ENCODE measurements at regions not wholly inside any gene's neighbourhood (a gene's known extent, or its start where the extent isn't known, plus 50 kb on each side); places are given as distances from the start of the nearest gene placed in this dataset.
"Not testable (repeated sequence)": the region's sequence is repeated elsewhere in the genome, so short reads cannot be mapped to it uniquely, and the experiment has no call there.

DNA sequence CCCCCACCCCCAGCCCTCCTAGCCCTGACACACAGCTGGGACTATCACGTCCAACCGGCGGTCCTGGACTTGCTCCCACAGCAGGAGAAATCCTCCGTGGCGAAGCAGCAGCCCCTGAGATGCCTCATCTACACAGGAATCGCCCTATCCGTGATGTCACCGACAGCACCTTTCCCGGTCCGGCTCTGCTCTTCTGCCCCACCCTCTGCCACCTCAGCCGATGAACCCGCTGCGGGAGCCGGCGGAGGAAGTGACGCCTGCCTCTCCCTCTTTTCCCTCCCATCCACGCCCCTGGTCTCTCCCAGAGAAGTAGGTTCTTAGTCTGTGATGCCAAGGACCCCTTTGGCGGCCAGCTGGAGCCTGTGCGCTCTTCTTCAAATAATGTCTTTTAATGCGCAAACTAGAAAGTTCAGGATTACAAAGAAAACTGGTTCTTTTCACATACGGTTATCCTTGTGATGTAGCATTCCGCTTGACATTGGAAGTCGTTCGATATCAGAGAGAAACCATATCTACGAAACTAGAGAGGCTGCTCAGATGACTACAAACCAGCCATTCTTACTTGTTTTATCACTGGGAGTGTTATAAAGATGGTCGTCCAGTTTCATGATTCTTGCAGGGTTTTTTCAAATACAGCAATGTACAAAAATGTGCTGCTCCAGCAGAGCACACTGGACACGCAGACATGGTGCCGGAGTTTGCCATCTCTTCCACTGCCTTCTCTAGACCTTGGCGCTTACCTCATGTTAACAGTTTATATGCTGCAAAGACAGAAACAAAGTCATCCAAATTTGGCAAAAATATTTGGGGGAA lies 120.3 kb downstream of the PPIAL4G start:
- DNase-seq (no peak), ATAC-seq (no peak)
- no peaks in the 10 kb centered on the region for H3K9me3 ChIP-seq
- in situ Hi-C loops (cut with MboI; ENCODE audit: low sequenced_read_pairs in 4 of 4), result no loop called here
- no peaks in the 10 kb centered on the region for H3K36me3 ChIP-seq
- no peak overlapping the region for H3K27ac ChIP-seq
- intact Hi-C loops (cut with DNase I; ENCODE audit: low total_unique reads), result no loop called here
- no peak for TF ChIP-seq POLR2A (IDR thresholded peaks at IDR 0.05)
- TF ChIP-seq CTCF (IDR thresholded peaks at IDR 0.05 in 4 of 5, conservative IDR thresholded peaks at IDR 0.05 in 1 of 5), result no peak
- peaks cover 22 to 26% (median 25%) of the 10 kb centered on the region in 3 donors for H3K27me3 ChIP-seq
- H3K4me3 ChIP-seq, result no peak overlapping the region
- H3K4me1 ChIP-seq, result no peaks in the 10 kb centered on the region

GRCh38 chr1:148362216-148362611 lies 120.9 kb downstream of the PPIAL4G start:
- intact Hi-C loops (cut with DNase I; ENCODE audit: low total_unique reads), result no loop called here
- H3K4me1 ChIP-seq, result no peaks in the 10 kb centered on the region
- no peak for ATAC-seq
- in situ Hi-C loops (cut with MboI; ENCODE audit: low sequenced_read_pairs in 4 of 4), result no loop called here
- no peaks in the 10 kb centered on the region for H3K9me3 ChIP-seq
- no peak overlapping the region for H3K27ac ChIP-seq
- H3K27me3 ChIP-seq, result peaks cover 22 to 27% (median 26%) of the 10 kb centered on the region in 3 donors
- DNase-seq, result no peak
- no peak for TF ChIP-seq CTCF (IDR thresholded peaks at IDR 0.05 in 4 of 5, conservative IDR thresholded peaks at IDR 0.05 in 1 of 5)
- TF ChIP-seq POLR2A (IDR thresholded peaks at IDR 0.05), result no peak
- no peaks in the 10 kb centered on the region for H3K36me3 ChIP-seq
- H3K4me3 ChIP-seq, result no peak overlapping the region

- H3K4me3 ChIP-seq; H3K27ac ChIP-seq; intact Hi-C loops (cut with DNase I; ENCODE audit: low total_unique reads); H3K36me3 ChIP-seq; ATAC-seq; H3K4me1 ChIP-seq; in situ Hi-C loops (cut with MboI; ENCODE audit: low sequenced_read_pairs in 4 of 4); DNase-seq; H3K9me3 ChIP-seq: not testable (repeated sequence)
- peaks cover 22 to 31% (median 28%) of the 10 kb centered on the region in 3 donors for H3K27me3 ChIP-seq
Measured at GRCh38 chr1:148361427-148362215, 121.5 kb downstream of the PPIAL4G start.

DNA sequence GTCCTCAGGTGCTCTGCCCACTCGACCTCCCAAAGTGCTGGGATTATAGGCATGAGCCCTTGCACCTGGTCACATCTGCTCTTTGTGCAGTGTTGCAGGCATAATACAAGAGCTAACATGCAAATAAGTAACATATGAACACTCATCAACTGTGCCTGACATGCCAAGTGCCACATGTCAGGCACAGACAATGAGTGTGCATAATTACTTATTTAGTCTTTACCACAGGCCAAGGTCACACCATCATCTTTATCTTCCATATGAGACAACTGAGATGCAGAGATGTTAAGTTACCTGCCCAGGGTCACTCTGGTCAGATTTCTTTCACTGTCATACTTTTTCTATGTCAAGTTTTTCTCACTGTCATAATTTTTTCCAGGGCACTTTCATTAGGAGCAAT lies 126.1 kb downstream of the PPIAL4G start:
- H3K27ac ChIP-seq, result no peak overlapping the region
- intact Hi-C loops (cut with DNase I; ENCODE audit: low total_unique reads) (no loop called here), in situ Hi-C loops (cut with MboI; ENCODE audit: low sequenced_read_pairs in 4 of 4) (no loop called here)
- TF ChIP-seq POLR2A (IDR thresholded peaks at IDR 0.05) (no peak), CTCF (IDR thresholded peaks at IDR 0.05 in 4 of 5, conservative IDR thresholded peaks at IDR 0.05 in 1 of 5) (no peak)
- no peak overlapping the region for H3K4me3 ChIP-seq
- no peaks in the 10 kb centered on the region for H3K36me3 ChIP-seq
- ATAC-seq, result no peak
- no peaks in the 10 kb centered on the region for H3K4me1 ChIP-seq
- peaks cover 41 to 61% (median 53%) of the 10 kb centered on the region in 3 donors for H3K27me3 ChIP-seq
- H3K9me3 ChIP-seq, result no peaks in the 10 kb centered on the region
- DNase-seq, result no peak

DNA sequence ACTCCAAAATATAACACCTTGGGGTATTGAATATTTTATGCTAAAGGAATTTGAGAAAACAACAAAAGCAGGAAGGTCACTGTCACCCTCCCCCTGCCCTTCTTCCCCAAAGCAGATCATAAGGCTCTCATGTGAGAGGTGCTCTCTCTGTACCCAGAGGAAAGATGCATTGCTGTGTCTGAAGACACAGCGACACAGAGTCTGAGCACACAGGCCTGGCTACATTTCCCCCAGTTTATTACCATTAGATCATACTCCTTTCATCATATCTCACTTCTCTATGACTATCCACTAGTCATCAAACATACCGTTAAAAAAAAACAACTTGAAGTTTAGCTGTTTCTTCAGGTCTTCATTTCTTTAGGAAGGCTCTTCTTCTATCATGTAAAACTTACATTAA lies 127.1 kb downstream of the PPIAL4G start:
- no peak for ATAC-seq
- in situ Hi-C loops (cut with MboI; ENCODE audit: low sequenced_read_pairs in 4 of 4), result no loop called here
- Histone ChIP-seq H3K9me3 (no peaks in the 10 kb centered on the region), H3K36me3 (no peaks in the 10 kb centered on the region), H3K27ac (no peak overlapping the region), H3K27me3 (peaks cover 39 to 57% (median 54%) of the 10 kb centered on the region in 3 donors), H3K4me1 (no peaks in the 10 kb centered on the region), H3K4me3 (no peak overlapping the region)
- no peak for DNase-seq
- TF ChIP-seq CTCF (IDR thresholded peaks at IDR 0.05 in 4 of 5, conservative IDR thresholded peaks at IDR 0.05 in 1 of 5), result no peak
- no peak for TF ChIP-seq POLR2A (IDR thresholded peaks at IDR 0.05)
- intact Hi-C loops (cut with DNase I; ENCODE audit: low total_unique reads), result no loop called here
